IMR-90 (cell line): ENCODE measurements at regions not wholly inside any gene's neighbourhood (a gene's known extent, or its start where the extent isn't known, plus 50 kb on each side); places are given as distances from the start of the nearest gene placed in this dataset.

Experiments used
- POLR2A ChIP-seq: IDR thresholded peaks from 2 replicates; pipeline ENCODE4 v1.6.1; 2012; ENCODE audit warnings: mild to moderate bottlenecking, low read depth, low read length
- TF ChIP-seq, protein P1 (sequence below): conservative IDR thresholded peaks from 2 replicates; pipeline ENCODE4 v1.5.1; 2012; ENCODE audit warnings: mild to moderate bottlenecking, low read depth, low read length, improper control_type of control experiment

DNA sequence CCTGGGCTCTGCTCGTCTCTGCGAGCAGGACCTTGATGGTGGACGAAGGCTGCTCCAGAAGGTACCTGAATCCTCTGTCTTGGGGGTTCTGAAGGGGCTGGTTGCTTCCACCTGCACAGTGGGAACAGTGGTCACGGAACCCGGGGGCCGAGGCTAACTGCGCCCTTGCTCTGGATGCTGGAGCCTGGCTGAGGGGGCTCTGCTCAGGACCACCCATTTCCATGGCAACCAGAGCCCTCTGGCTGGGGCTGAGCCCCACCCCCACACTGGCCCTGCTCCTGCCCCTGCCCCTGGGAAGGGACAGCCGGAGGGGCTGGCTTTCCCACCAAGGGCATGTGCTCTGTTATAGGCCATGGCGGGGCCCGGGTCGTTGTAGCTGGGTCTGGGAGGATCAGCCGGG lies 462.3 kb downstream of the PTPRU start:
- TF ChIP-seq POLR2A = no peak
- TF ChIP-seq, protein P1, sequence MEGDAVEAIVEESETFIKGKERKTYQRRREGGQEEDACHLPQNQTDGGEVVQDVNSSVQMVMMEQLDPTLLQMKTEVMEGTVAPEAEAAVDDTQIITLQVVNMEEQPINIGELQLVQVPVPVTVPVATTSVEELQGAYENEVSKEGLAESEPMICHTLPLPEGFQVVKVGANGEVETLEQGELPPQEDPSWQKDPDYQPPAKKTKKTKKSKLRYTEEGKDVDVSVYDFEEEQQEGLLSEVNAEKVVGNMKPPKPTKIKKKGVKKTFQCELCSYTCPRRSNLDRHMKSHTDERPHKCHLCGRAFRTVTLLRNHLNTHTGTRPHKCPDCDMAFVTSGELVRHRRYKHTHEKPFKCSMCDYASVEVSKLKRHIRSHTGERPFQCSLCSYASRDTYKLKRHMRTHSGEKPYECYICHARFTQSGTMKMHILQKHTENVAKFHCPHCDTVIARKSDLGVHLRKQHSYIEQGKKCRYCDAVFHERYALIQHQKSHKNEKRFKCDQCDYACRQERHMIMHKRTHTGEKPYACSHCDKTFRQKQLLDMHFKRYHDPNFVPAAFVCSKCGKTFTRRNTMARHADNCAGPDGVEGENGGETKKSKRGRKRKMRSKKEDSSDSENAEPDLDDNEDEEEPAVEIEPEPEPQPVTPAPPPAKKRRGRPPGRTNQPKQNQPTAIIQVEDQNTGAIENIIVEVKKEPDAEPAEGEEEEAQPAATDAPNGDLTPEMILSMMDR = no peak
